IMR-90 (cell line): ENCODE measurements at regions not wholly inside any gene's neighbourhood (a gene's known extent, or its start where the extent isn't known, plus 50 kb on each side); places are given as distances from the start of the nearest gene placed in this dataset.

Experiments
- ATAC-seq: fragments of 200-7000 bp; cut with Tn5 transposase; 2 replicates; pipeline ENCODE4 v1.9.1; 2020; ENCODE audit warnings: low read depth, mild to moderate bottlenecking, moderate library complexity
- BruUV-seq: library from RNA; stranded (reverse); fragments of 400-500 nt; replicated peaks from 2 replicates; lab custom pipeline; 2021; lab: Mats Ljungman, UMichigan
- CTCF ChIA-PET: fragments of 300-600 bp; formaldehyde crosslinking; extraction: SDS; loops from one replicate; lab custom pipeline; 2021; ENCODE audit warnings: antibody characterized with exemption; lab: Yijun Ruan, JAX
- POLR2A ChIA-PET: fragments of 300-600 bp; sonication (Branson Sonifier 250); formaldehyde crosslinking; loops from one replicate; lab custom pipeline; 2022; ENCODE audit warnings: antibody characterized with exemption; ENCODE audit not compliant: unreplicated experiment; lab: Charles Lee
- DNase-seq: peaks from one replicate; pipeline ENCODE4 v3.0.0; 2013
- H2AFZ ChIP-seq: replicated peaks from 2 replicates; pipeline ENCODE3; 2013; ENCODE audit warnings: low read length, mild to moderate bottlenecking; ENCODE audit not compliant: poor library complexity
- H2AK5ac ChIP-seq: 2 replicates; pipeline ENCODE4 v1.6.1; 2013; ENCODE audit warnings: low read depth, low read length, inconsistent platforms
- H2AK9ac ChIP-seq: replicated peaks from 2 replicates; pipeline ENCODE3; 2013; ENCODE audit warnings: mild to moderate bottlenecking, low read depth, low read length, moderate library complexity; ENCODE audit not compliant: poor library complexity
- H2BK120ac ChIP-seq: 2 replicates; pipeline ENCODE4 v1.6.1; 2013; ENCODE audit warnings: low read depth, low read length, inconsistent platforms
- H2BK15ac ChIP-seq: 3 replicates; pipeline ENCODE4 v1.6.1; 2013; ENCODE audit warnings: low read depth, low read length, inconsistent platforms
- H2BK20ac ChIP-seq: 2 replicates; pipeline ENCODE4 v1.6.1; 2013; ENCODE audit warnings: low read depth, mild to moderate bottlenecking, inconsistent platforms, low read length, moderate library complexity
- H2BK5ac ChIP-seq: 2 replicates; pipeline ENCODE4 v1.6.1; 2013; ENCODE audit warnings: mild to moderate bottlenecking, low read depth, low read length, inconsistent platforms; ENCODE audit not compliant: poor library complexity, severe bottlenecking
- H3K14ac ChIP-seq: replicated peaks from 2 replicates; pipeline ENCODE4 v1.6.1; 2013; ENCODE audit warnings: low read depth, low read length, inconsistent platforms
- H3K18ac ChIP-seq: 2 replicates; pipeline ENCODE4 v1.6.1; 2013; ENCODE audit warnings: low read depth, low read length, control low read depth
- H3K23ac ChIP-seq: 2 replicates; pipeline ENCODE4 v1.6.1; 2013; ENCODE audit warnings: low read depth, low read length, inconsistent platforms
- H3K27ac ChIP-seq: 2 replicates; pipeline ENCODE4 v1.5.1; 2013; ENCODE audit warnings: mild to moderate bottlenecking, control low read depth, low read length; ENCODE audit not compliant: insufficient read depth
- H3K27me3 ChIP-seq: 2 replicates; pipeline ENCODE4 v1.6.1; 2013; ENCODE audit warnings: low read length; ENCODE audit not compliant: control insufficient read depth, insufficient read depth
- H3K36me3 ChIP-seq: 2 replicates; pipeline ENCODE4 v1.6.1; 2013; ENCODE audit warnings: low read length, mixed read lengths; ENCODE audit not compliant: control insufficient read depth, insufficient read depth
- H3K4ac ChIP-seq: 2 replicates; pipeline ENCODE4 v1.6.1; 2013; ENCODE audit warnings: low read depth, low read length, inconsistent platforms
- H3K4me1 ChIP-seq: 2 replicates; pipeline ENCODE4 v1.6.1; 2013; ENCODE audit warnings: low read length, mixed read lengths; ENCODE audit not compliant: control insufficient read depth, insufficient read depth
- H3K4me2 ChIP-seq: 2 replicates; pipeline ENCODE4 v1.6.1; 2013; ENCODE audit warnings: low read depth, mild to moderate bottlenecking, control low read depth, low read length, moderate library complexity
- H3K4me3 ChIP-seq: 2 replicates; pipeline ENCODE4 v1.5.1; 2013; ENCODE audit warnings: low read depth, mild to moderate bottlenecking, control low read depth, low read length, moderate library complexity; ENCODE audit not compliant: insufficient read depth
- H3K56ac ChIP-seq: 2 replicates; pipeline ENCODE4 v1.6.1; 2013; ENCODE audit warnings: low read length, inconsistent platforms; ENCODE audit not compliant: insufficient read depth; ENCODE audit errors: extremely low read depth
- H3K79me1 ChIP-seq, 2 experiments: 2 replicates each; pipeline ENCODE4 v1.6.1; 2013; ENCODE audit warnings: low read length in 2 of 2, inconsistent platforms in 1 of 2, low read depth in 1 of 2
- H3K9ac ChIP-seq: 2 replicates; pipeline ENCODE4 v1.6.1; 2013; ENCODE audit warnings: low read depth, low read length, control low read depth
- H3K9me1 ChIP-seq: 2 replicates; pipeline ENCODE4 v1.6.1; 2013; ENCODE audit warnings: low read length, inconsistent platforms; ENCODE audit not compliant: insufficient read depth
- H3K9me3 ChIP-seq: 2 replicates; pipeline ENCODE4 v1.6.1; 2013; ENCODE audit warnings: low read length; ENCODE audit not compliant: control insufficient read depth, insufficient read depth
- H4K20me1 ChIP-seq: 2 replicates; pipeline ENCODE4 v1.6.1; 2013; ENCODE audit warnings: low read length, inconsistent platforms; ENCODE audit not compliant: insufficient read depth
- H4K5ac ChIP-seq: 2 replicates; pipeline ENCODE4 v1.6.1; 2013; ENCODE audit warnings: mild to moderate bottlenecking, low read depth, low read length, control low read depth
- H4K8ac ChIP-seq, 2 experiments: 2 replicates each; pipeline ENCODE4 v1.6.1; 2013; ENCODE audit warnings: low read depth in 2 of 2, low read length in 2 of 2, control low read depth in 1 of 2, inconsistent platforms in 1 of 2
- H4K91ac ChIP-seq: 2 replicates; pipeline ENCODE4 v1.6.1; 2013; ENCODE audit warnings: low read depth, low read length, inconsistent platforms; ENCODE audit not compliant: insufficient read depth
- CEBPB ChIP-seq: IDR thresholded peaks from 2 replicates; pipeline ENCODE4 v1.6.1; 2012; ENCODE audit warnings: low read depth, low read length, improper control_type of control experiment
- USF2 ChIP-seq: fragments of 150-350 bp; IDR thresholded peaks from 2 replicates; pipeline ENCODE4 v1.6.1; 2017; ENCODE audit warnings: mild to moderate bottlenecking, antibody characterized with exemption, low read length, low read depth
- WGBS, 2 experiments: methylation state at CpG; one replicate each; pipeline versions ENCODE4 v1.1.5 to v1.1.7; 2013; ENCODE audit warnings: missing lambda C conversion rate in 2 of 2; ENCODE audit not compliant: insufficient read length in 1 of 2; ENCODE audit errors: extremely low coverage in 2 of 2; 5-methylcytosine and 5-hydroxymethylcytosine counted together
- dilution Hi-C: fragments of 300-500 bp; cut with HindIII; formaldehyde crosslinking; loops from one replicate; pipeline ENCODE4 v1.14.3; 2018; ENCODE audit warnings: low sequenced_read_pairs; ENCODE audit not compliant: unreplicated experiment
- in situ Hi-C: fragments of 300-500 bp; cut with MboI; formaldehyde crosslinking; loops from 3 replicates; pipeline ENCODE4 v1.14.3; 2019; ENCODE audit warnings: low sequenced_read_pairs, inconsistent platforms, mixed read lengths
- intact Hi-C: fragments of 100-400 bp; cut with micrococcal nuclease; formaldehyde crosslinking; loops from 2 replicates; pipeline ENCODE4 v1.10.0; 2022

GRCh38 chr6:74066168-74066871, 370.3 kb downstream of the CD109 start (continued):
- TF ChIP-seq CEBPB, result no peak

- H3K4me1 ChIP-seq, result peaks cover 8% of the 10 kb centered on the region; the same call in 1 of the 2 replicates
- DNase-seq (no peak), ATAC-seq (no peak)
- H2BK15ac ChIP-seq, result 0 out of 3 replicates have a peak overlapping the region, but pooled peaks have one; percentile 44
- H4K8ac ChIP-seq, result no peak overlapping the region
- no peaks in the 10 kb centered on the region for H3K36me3 ChIP-seq
- H2AK9ac ChIP-seq, result no peak overlapping the region
- WGBS, 2 experiments, result no CpG with 5 or more reads among the region's 1 CpG
- no peaks in the 10 kb centered on the region for H3K79me1 ChIP-seq
- H4K5ac ChIP-seq, result no peak overlapping the region
- no peak overlapping the region for H3K27ac ChIP-seq
- no peak overlapping the region for H2BK120ac ChIP-seq
- no peaks in the 10 kb centered on the region for H3K9me3 ChIP-seq
- in situ Hi-C loops (no loop called here), intact Hi-C loops (loop anchor here (5.0 kb wide), 1 partner anchor 318 kb away; no protein-coding TSS in a partner anchor), dilution Hi-C loops (no loop called here)
- no peak overlapping the region for H3K56ac ChIP-seq
- peak overlapping the region; percentile 23; the same call in 1 of the 2 replicates for H3K4ac ChIP-seq
- BruUV-seq, result no TSS peak
- H3K27me3 ChIP-seq, result no peaks in the 10 kb centered on the region
- H4K91ac ChIP-seq, result no peak overlapping the region
- no peak overlapping the region for H3K9ac ChIP-seq
- ChIA-PET CTCF (no interaction called here), POLR2A (no interaction called here)
- H3K14ac ChIP-seq, result 0 out of 2 replicates have a peak overlapping the region, but pooled peaks have one; percentile 33
- no peak overlapping the region for H3K4me3 ChIP-seq
- no peak overlapping the region for H3K23ac ChIP-seq
- no peak overlapping the region for H3K4me2 ChIP-seq
- H4K20me1 ChIP-seq, result no peaks in the 10 kb centered on the region
- H2AK5ac ChIP-seq, result no peak overlapping the region; the same call in 1 of the 2 replicates
- H3K18ac ChIP-seq, result no peak overlapping the region
- peak overlapping the region; percentile 39 for H2BK20ac ChIP-seq
- H2AFZ ChIP-seq, result no peak overlapping the region
- H3K9me1 ChIP-seq, result peaks cover 4% of the 10 kb centered on the region
- TF ChIP-seq USF2, result no peak
- H2BK5ac ChIP-seq, result no peak overlapping the region
Measured at GRCh38 chr6:74065705-74066104, 369.7 kb downstream of the CD109 start.
